Stimulated activated CD8-positive, alpha-beta memory T cell treated with anti-CD3 and anti-CD28 coated beads, Interleukin-12 subunit alpha, Interleukin-12 subunit beta, amount 100 ng/mL, for 1 hour (primary cell): ENCODE measurements at regions not wholly inside any gene's neighbourhood (a gene's known extent, or its start where the extent isn't known, plus 50 kb on each side); places are given as distances from the start of the nearest gene placed in this dataset.
"Not testable (repeated sequence)": the region's sequence is repeated elsewhere in the genome, so short reads cannot be mapped to it uniquely, and the experiment has no call there.

Source experiments
- DNase-seq: peaks from one replicate; pipeline ENCODE4 v3.0.0-alpha.2; 2020; ENCODE audit warnings: low read depth

DNA sequence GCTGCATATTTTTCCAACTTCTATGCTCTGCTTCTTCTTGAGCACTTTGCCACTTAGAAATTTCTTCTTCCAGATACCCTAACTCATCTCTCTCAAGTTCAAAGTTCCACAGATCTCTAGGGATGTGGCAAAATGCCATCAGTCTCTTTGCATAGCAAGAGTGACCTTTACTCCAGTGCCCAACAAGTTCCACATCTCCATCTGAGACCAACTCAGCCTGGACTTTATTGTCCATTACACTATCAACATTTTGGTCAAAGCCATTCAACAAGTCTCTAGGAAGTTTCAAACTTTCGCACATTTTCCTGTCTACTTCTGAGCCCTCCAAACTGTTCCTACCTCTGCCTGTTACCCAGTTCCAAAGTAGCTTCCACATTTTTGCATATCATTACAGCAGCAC, 946.2 kb upstream of the TMEFF2 start:
- DNase-seq, result not testable (repeated sequence)

DNA sequence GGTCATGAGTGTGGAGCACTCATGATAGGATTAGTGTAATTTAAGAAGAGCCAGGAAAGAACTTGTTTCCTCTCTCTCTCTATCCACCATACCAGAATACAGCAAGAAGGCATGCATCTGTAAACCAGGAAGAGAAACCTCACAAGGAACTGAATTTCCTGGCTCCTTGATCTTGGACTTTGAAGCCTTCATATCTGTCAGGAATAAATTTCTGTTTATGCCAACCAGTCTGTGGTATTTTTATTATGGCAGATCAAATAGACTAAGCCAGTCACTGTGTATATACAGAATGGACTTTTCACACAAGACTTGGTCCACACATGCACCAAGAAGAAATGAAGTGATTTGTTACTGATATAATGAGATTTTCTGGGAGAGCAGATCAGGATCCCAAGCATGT, 930.1 kb upstream of the TMEFF2 start:
- no peak for DNase-seq

DNA sequence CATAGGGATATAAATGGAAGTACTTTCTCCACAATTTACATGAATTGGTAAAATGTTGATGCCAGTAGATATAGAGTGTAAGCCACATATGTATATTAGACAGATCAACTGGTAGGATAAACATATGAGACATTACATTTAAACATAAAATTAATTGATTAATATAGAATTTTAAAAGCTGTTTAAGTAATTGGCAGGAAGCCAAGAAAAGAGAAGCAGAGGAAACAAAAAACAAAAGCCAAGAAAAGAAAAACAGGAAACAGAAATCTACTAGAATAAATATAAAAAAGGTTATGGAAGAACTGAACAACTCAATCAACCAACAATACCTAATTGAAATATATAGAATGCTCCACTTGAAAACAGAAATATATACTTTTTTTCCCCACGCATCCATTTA, 920.1 kb upstream of the TMEFF2 start:
- DNase-seq, result no peak

DNA sequence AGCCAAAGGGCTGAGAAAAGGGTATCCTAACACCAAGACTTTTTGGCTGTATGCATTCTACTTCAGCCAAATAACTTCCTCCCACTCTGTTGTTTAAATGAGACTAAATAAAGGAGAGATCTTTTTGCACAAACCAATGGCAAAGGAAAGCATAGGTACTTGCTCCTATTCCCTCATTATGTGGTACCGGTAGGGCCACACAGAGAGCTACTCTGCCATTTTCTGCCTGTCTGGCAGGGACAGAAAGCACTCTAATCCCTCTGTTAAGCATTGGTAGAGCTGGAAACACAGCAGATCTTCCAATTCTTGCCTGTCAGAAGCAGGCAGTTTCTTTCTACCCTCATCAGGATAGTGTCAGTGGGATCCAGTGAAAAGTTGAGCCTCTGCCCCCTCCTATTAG, 918.3 kb upstream of the TMEFF2 start:
- DNase-seq, result no peak

DNA sequence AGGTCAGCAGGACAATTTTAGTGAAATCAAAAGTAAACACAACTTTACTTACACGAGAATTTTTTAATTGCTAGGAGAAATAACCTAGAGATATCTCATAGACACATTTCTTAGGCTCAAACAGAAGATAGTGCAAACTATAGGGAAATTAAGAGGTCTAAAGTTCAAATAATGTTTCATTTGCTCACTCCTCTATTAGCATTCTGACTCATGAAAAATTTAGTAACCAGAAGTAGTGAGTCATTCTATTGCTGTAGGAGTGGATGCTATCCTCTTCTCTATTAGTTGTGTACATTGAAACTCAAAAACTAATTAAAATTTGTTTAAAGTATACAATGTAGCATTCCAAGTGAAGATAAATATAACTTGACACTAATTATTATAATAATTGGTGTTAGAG, 908.3 kb upstream of the TMEFF2 start:
- DNase-seq, result no peak

DNA sequence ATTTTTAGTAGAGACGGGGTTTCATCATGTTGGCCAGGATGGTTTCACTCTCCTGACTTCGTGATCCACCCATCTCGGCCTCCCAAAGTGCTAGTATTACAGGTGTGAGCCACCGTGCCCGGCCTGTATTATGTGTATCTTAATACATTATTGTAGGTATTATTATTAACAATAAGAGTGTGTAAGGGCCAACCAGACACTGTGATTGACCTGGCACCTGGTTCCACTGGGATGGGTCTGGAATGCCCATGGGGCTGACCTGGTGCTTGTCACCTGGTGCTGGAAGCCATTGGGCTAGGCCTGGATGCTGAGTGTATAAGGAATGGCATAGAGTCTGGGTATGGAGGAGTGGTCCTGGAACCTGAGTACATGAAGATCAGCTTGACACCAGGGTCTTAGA, 906.9 kb upstream of the TMEFF2 start:
- no peak for DNase-seq

DNA sequence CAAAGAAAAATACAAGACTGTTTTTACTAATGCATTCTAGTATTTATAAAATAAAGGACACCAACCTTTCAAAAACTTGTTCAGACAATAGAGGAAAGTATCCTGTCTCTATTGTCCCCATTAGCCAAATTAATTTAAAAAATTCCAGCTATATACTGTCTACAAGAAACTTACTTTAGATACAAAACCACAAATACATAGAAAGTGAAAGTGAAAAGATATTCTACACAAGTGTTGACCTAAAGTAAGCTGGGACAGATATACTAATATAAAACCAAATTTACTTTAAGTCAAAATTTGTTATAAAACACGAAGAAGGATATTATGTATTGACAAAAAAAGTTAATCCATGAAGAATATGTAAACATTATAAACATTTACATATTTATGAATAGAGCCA, 893.3 kb upstream of the TMEFF2 start:
- DNase-seq, result no peak

DNA sequence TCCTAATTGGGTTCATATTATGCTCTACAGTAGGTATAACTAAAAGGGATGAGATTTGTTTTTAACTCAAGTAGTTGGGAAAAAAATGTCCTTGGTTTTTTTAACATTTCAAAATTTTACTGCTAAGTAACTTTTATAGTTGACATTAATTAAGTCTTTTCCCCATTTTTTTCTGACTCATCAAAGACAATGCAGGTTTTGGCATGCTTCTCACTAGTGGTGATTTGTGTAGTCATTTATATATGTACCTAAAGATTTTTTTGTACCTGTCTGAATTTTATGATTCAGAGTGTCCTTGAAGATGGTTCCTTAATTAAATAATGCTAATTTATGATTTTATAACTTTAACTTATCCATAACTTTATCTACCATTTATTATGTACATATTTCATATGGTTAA, 882.3 kb upstream of the TMEFF2 start:
- DNase-seq, result no peak

DNA sequence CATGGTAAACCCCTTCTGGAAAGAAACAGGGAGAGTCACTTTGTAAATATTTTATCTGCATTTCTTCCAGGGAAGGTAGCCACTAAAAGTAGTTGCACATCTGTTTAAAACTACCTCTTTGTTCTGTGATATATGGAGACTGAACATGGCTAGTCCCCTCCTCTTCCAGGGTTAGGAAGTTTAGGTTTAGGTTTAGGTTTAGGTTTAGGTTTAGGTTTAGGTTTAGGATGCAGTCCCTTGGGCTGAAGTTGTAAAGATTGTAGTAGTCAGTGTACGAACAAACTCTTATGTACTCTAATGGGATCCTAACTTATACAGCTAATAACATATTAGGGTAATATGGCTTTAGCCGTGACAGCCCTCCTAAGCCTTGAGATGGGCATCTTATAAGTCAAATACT, 880.2 kb upstream of the TMEFF2 start:
- DNase-seq, result no peak

DNA sequence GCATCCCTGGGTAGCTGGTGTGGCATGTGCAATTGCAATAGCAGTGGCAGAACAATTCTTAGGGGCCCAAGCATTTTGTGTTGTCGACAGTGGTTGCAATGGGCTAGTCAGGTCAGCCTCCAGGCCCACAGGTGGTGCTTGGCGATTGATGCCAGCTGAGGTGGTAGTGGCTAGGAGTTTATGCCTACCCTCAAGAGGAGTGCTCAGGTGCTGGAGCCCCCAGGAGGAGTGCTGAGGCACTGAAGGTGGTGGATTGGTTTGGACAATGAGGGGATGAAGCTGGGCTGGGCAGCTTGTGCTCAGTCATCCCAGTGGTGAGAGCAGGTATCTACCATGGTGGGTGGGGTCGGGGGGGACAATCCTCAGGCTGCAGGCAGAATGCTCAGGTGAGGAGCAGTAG, 877.9 kb upstream of the TMEFF2 start:
- DNase-seq, result no peak

DNA sequence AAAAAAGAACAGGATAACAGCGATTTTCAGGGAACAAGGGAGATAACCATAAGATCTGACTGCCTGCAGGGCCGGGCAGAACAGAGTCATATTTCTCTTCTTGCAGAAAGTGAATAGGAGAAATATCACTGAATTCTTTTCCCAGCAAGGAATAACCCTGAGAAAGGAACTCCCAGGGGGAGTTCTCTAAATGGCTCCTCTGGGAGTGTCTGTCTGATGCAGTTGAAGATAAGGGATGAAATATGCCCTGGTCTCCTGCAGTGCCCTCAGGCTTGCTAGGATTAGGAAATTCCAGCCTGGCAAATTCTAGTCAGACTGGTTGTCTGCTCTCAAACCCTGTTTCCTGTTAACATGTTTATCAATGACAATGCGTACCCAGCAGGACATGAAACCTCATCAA, 830.8 kb upstream of the TMEFF2 start:
- DNase-seq, result not testable (repeated sequence)

DNA sequence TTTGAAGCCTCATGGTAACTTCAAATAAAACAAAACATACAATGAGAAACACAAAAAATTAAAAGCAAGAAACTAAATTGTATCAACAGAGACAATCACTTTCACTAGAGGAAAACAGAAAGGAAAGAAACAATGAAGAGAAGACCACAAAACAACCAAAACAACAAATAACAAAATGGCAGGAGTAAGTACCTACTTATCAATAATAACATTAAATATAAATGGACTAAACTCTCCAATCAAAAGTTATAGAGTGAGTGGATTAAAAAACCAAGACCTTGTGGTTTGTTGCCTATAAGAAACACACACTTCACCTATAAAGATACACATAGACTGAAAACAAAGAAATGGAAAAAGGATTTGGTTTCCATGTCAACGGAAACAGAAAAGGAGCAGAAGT, 830.1 kb upstream of the TMEFF2 start:
- no peak for DNase-seq

DNA sequence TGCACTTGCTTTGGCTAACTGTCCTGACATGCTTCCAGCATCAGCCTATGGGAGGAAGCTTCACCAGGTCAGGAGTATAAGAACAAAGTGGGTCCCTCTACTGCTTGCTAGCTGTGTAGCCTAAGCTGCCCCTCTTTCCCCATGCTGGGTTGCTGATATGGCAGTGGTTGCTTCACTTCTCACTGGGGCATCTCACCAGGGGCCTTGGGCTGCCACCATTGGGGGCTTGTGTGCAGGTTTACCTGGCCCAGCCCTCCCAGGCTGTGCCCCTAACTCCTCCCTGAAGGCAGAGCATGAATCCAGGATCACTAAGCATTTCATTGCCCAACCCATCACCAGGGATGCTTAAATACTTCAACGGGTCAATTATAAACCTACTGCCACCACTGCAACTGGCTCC, 817.1 kb upstream of the TMEFF2 start:
- DNase-seq, result no peak

DNA sequence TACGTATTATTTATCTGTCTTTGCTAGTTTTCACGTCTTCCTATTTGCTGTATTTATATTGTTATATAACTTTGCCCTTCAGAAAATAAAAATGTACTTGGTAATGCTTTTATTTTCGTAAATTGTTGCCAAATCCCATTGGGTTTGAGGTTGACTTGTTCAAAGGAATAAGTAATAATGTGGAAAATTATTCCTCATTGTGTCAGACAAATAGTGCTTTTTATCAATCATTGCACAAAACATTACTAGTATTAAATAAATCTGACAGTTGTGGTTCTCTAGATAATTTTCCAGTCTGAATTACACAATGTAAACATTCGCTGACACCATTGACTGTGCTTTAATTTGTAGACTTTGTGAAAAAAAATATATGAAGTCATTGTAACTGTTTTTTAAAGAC, 798.3 kb upstream of the TMEFF2 start:
- no peak for DNase-seq

DNA sequence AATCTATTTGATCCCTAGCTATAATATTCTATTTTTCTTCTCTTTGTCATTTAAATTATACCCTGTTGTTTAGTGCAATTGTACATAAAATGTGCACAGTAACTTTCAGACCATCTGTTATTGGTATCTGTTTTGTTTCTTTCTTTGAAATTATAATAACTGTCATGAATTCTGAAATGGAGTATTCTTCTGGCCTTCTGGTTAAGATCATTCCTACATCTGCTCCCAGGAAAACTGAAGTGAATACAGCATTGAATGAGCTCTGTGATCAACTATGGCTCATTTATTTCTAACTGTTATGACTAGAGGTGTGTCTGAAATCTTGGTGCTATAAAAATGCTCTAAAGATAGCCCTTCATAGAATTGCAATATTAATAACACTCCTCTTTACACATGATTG, 788.4 kb upstream of the TMEFF2 start:
- no peak for DNase-seq

DNA sequence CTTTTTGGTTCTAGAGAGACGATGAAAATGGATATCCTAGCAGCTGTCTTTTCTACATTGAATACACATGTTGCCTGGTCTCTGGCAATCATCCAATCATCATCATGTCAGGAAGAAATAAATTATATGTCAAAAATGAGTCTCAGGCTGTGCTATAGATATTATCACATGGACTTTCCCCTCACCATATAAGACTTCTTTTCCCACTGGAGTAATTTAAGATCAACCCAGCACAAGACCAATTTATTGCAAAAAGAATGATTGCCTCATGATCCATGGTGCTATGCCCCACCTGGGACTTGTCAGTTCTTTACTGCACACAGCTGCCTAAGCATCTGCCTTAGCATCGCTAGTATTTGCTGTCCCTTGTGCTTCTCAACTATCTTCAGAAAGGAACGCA, 783.7 kb upstream of the TMEFF2 start:
- DNase-seq, result no peak

DNA sequence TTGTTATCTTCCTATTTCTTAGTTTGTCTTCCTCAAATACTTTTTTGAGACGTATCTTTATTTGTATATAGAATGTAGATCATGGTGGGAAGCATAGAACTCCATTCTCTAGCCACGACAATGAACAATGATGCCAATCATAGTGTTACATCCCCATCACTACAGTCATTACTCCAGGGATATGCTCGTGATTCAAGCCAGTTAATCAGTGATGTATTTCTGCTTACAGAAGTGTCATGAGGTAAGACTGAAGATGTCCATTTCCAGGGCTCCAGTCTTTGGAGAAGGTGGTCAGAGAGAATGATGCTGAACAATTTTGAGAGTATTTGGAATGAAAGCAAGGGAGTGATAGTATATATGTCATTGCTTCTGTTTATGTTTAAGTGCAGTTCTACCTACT, 777.2 kb upstream of the TMEFF2 start:
- no peak for DNase-seq

DNA sequence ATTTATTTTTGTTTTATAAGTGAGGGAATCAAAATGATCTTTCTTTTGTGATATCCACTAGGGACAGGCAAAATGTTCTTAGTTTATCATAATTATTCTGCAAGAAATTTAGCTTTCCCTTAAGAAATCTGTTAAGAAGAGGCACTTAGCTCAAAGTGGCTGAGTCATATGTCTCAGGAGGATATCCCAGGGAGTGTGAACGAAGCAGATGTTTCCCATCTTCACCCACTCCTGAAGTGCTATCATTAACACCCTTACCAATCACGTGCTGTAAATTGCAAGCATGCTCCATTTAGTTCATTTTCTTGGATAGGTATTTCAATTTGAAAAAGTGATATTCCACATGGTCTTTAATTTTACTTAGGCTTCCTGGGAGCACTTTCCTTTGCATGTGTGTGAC, 774.3 kb upstream of the TMEFF2 start:
- DNase-seq, result no peak

DNA sequence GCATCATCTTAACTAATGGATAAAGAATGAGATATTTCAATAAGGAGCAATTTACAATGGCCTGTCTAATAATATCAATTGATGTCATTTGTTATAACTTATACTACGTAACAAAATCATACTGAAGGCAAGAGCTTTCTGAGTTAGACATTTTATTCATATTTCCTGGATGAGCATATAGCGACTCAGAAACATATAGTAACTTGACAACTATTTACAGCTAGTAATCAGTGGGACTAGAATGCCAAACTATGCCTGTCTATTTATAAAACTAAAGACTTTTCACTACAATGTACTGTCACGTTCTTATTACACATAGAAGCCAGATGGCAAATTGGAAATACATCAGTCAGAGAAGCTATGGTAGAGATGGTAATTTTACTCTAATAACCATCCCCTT, 766.2 kb upstream of the TMEFF2 start:
- no peak for DNase-seq

DNA sequence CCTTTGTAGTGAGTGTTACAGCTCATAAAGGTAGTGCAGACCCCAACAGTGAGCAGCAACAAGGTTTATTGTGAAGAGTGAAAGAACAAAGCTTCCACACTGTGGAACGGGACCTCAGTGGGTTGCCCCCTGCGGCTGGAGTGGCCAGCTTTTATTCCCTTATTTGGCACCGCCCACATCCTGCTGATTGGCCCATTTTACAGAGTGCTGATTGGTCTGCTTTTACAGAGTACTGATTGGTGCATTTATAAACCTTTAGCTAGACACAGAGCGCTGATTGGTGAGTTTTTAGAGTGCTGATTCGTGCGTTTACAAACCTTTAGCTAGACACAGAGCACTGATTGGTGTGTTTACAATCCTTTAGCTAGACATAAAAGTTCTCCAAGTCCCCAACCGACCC, 763.9 kb upstream of the TMEFF2 start:
- not testable (repeated sequence) for DNase-seq

DNA sequence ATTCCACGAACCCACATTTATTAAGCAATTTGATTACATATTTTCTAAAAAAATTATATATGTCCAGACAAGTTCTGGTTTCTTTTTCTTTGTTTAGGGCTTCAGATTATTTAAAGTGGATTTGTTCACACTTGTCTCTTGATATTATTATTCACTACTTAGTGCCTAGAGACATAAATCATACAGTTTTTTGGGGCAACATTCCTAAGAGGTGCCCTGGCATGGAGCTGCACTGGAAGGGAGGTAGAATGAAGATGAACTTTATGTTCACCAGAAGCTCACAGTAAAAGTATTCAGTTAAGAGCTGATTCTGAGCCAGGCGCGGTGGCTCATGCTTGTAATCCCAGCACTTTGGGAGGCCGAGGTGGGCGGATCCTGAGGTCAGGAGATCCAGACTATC, 762.7 kb upstream of the TMEFF2 start:
- no peak for DNase-seq

DNA sequence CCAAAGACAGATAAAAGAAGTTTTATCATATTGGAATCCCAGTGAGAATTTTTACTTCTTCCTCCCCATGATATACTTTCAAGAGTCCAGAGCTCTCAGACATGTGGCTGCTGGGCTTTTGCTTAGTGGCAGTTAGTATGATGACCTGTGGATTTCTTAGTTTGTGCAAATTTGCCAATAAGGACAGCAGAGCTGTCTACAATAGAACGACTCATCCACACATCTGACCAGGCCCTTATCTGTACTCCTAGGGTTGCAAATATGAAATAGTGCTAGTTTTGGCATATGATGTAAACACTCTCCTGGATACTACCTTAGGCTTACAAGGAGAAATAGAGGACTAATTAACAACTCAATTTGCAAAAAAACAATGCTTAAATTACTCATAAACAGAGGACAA, 758.4 kb upstream of the TMEFF2 start:
- no peak for DNase-seq

DNA sequence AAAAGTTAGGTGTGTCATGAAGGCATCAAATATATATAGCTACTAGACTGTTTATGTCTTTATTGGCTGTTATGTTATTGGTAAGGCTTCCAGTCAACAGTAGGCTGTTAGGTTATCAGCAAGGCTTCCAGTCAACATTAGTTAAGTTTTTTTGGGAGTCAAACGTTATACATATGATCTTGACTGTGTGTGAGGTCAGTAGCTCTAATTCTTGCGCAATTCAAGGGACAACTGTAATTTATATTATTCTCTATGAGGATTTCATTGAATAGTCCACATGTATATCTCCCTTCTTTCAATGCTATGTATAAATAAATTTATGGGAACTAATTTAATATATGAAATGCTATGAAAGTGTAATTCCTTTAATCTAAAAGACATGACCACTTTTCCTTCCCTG, 757.5 kb upstream of the TMEFF2 start:
- DNase-seq, result no peak

DNA sequence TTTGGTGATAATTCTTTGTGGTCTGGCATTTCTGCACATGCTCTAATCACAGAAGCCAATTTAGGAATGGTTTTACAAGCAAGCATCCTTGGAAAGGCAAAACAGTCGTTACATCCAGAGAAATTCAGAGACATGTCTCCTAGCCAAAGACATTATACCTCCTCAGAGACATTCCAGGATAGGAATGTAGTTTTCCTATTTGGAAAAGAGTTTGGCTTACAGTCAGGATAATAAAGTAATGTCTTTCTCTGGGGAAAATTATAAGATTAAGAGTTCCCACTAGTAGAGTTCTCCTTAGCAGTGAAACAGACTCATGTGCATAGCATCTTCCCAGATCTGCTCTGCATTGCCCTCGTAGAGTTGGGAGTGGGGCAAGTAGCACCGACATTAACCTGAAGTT, 753.6 kb upstream of the TMEFF2 start:
- DNase-seq, result no peak

DNA sequence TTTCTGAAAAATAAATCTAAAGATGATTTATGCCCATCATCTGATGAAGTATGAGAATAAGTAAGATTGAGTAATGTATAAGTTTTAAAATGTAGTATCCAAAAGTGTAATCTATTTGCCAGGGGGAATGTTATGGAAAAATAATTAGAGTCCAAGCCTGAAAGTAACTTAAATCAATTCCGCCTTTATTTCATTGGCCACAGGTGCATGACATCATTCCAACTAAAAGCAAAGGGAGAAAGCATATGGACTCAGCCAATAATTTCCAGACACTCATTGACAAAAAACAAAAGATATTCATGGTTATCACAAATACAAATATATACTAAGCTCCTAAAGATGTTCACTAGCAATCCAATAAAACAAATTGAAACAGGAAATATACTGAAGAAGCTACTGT, 752.6 kb upstream of the TMEFF2 start:
- DNase-seq, result no peak

DNA sequence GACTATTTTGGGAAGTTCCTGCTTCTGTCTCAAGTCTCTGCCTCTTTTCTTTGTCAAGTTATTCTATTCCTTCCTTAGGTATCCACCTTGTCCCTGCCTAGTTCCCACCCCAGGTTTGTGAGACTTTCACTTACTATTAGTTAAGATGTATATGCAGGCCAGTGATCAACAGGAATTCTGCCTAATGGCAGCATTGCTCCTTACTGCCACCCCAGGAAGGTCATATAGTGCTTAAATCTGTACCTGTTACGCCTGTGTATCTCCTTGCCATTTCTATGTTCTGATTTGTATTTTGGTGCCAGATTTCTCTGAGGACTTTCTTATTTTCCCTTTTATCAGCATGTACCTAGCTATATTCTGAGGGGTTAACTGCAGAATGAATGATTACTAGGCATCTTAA, 746.0 kb upstream of the TMEFF2 start:
- DNase-seq, result no peak
